Hepatocyte (in vitro differentiated cells): ENCODE measurements at regions not wholly inside any gene's neighbourhood (a gene's known extent, or its start where the extent isn't known, plus 50 kb on each side); places are given as distances from the start of the nearest gene placed in this dataset.

Experiments used
- DNase-seq: peaks from one replicate; pipeline ENCODE4 v3.0.0-alpha.2; 2016; ENCODE audit warnings: low spot score
- H2AFZ ChIP-seq: fragments of 200-600 bp; sonication (generic); 2 replicates; pipeline ENCODE4 v1.6.0; 2016; ENCODE audit warnings: antibody characterized with exemption, mild to moderate bottlenecking
- H3K27ac ChIP-seq: fragments of 200-600 bp; sonication (generic); 2 replicates; pipeline ENCODE4 v1.5.1; 2016; ENCODE audit warnings: mild to moderate bottlenecking
- H3K27me3 ChIP-seq: fragments of 200-600 bp; sonication (generic); 2 replicates; pipeline ENCODE4 v1.6.1; 2016
- H3K36me3 ChIP-seq: fragments of 200-600 bp; sonication (generic); replicated peaks from 2 replicates; pipeline ENCODE4 v1.5.1; 2016; ENCODE audit warnings: low read depth; ENCODE audit not compliant: insufficient read depth
- H3K4me1 ChIP-seq: fragments of 200-600 bp; sonication (generic); 2 replicates; pipeline ENCODE4 v1.5.1; 2016; ENCODE audit warnings: mild to moderate bottlenecking, moderate library complexity; ENCODE audit not compliant: insufficient read depth
- H3K4me2 ChIP-seq: fragments of 200-600 bp; sonication (generic); 2 replicates; pipeline ENCODE4 v1.6.0; 2016
- H3K4me3 ChIP-seq: fragments of 200-600 bp; sonication (generic); 2 replicates; pipeline ENCODE4 v1.5.1; 2016; ENCODE audit warnings: mild to moderate bottlenecking
- H3K79me2 ChIP-seq: fragments of 200-600 bp; sonication (generic); 2 replicates; pipeline ENCODE4 v1.6.0; 2017; ENCODE audit warnings: mild to moderate bottlenecking
- H3K9me2 ChIP-seq: fragments of 200-600 bp; sonication (generic); replicated peaks from 2 replicates; pipeline ENCODE4 v1.6.0; 2017; ENCODE audit warnings: mild to moderate bottlenecking; ENCODE audit not compliant: insufficient read depth
- H3K9me3 ChIP-seq: fragments of 200-600 bp; sonication (generic); 2 replicates; pipeline ENCODE4 v1.5.1; 2016; ENCODE audit warnings: low read depth, mild to moderate bottlenecking
- H4K20me1 ChIP-seq: fragments of 200-600 bp; sonication (generic); 2 replicates; pipeline ENCODE4 v1.6.0; 2016; ENCODE audit warnings: mild to moderate bottlenecking; ENCODE audit not compliant: insufficient read depth, poor library complexity, severe bottlenecking
- EZH2 ChIP-seq: fragments of 200-600 bp; sonication (generic); IDR thresholded peaks from 2 replicates; pipeline ENCODE4 v1.6.1; 2016; ENCODE audit warnings: antibody characterized with exemption, mild to moderate bottlenecking, borderline replicate concordance
- EZH2phosphoT487 ChIP-seq: fragments of 200-600 bp; sonication (generic); IDR thresholded peaks from one replicate; pipeline ENCODE4 v1.6.1; 2018; ENCODE audit warnings: antibody characterized with exemption, mild to moderate bottlenecking, low read depth, moderate library complexity; ENCODE audit not compliant: unreplicated experiment, severe bottlenecking
- WGBS: methylation state at CpG from one replicate; pipeline ENCODE4 v1.1.6; 2016; ENCODE audit warnings: low lambda C conversion rate; ENCODE audit errors: missing lambda C conversion rate; 5-methylcytosine and 5-hydroxymethylcytosine counted together
- TF ChIP-seq, protein P1 (sequence below): fragments of 200-600 bp; sonication (generic); IDR thresholded peaks from 2 replicates; pipeline ENCODE4 v1.5.1; 2016; ENCODE audit warnings: antibody characterized with exemption, mild to moderate bottlenecking; ENCODE audit not compliant: poor library complexity

DNA sequence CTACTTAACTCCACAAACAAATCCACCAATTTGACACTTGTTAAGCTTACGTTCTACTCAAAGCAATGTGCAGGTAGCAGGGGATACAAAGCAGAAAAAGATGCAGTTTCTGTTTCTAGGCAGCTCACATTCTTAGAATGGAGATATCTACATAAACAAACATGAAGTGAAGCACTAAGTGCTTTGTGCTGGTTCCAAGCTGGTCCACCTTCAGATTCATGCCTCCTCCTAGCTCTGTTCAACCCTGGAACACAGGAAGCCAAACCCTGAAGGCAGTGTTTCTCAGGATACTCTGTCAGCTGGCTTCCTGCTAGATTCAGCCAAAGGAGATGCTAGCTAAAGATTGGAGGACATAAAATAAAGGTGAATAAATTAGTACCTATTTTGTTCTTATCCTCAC is 55.3 kb upstream of the NOL4 start:
- 70% methylated on average over 1 of the region's 1 CpG for WGBS
- Histone ChIP-seq H3K27me3 (no peaks in the 10 kb centered on the region), H3K9me3 (no peaks in the 10 kb centered on the region), H3K4me2 (no peak overlapping the region), H3K4me3 (no peak overlapping the region), H3K36me3 (no peaks in the 10 kb centered on the region), H2AFZ (no peak overlapping the region), H3K9me2 (no peaks in the 10 kb centered on the region), H3K27ac (no peak overlapping the region), H3K4me1 (no peaks in the 10 kb centered on the region), H3K79me2 (no peaks in the 10 kb centered on the region), H4K20me1 (no peaks in the 10 kb centered on the region)
- DNase-seq: no peak
- TF ChIP-seq EZH2phosphoT487 (no peak), EZH2 (no peak)
- TF ChIP-seq, protein P1, sequence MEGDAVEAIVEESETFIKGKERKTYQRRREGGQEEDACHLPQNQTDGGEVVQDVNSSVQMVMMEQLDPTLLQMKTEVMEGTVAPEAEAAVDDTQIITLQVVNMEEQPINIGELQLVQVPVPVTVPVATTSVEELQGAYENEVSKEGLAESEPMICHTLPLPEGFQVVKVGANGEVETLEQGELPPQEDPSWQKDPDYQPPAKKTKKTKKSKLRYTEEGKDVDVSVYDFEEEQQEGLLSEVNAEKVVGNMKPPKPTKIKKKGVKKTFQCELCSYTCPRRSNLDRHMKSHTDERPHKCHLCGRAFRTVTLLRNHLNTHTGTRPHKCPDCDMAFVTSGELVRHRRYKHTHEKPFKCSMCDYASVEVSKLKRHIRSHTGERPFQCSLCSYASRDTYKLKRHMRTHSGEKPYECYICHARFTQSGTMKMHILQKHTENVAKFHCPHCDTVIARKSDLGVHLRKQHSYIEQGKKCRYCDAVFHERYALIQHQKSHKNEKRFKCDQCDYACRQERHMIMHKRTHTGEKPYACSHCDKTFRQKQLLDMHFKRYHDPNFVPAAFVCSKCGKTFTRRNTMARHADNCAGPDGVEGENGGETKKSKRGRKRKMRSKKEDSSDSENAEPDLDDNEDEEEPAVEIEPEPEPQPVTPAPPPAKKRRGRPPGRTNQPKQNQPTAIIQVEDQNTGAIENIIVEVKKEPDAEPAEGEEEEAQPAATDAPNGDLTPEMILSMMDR: no peak

DNA sequence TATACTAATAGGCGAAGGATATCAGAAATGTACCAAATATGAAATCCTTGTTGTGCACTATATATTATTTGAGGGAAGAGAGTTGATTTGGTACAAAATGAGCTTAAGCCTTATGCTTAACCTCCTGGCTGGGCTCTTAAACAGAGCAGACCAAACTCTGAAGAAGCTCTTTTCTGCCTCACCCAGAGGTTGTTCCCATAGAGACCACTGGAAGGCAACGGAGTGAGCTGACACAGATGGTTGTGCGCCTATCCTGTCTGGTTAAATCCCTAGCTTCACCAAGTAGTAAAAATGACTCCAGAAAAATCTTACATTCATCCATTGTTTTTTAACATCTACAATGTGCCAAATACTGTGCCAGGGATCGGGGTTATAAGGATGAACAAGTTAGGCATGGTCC is 55.9 kb upstream of the NOL4 start:
- H3K36me3 ChIP-seq: no peaks in the 10 kb centered on the region
- TF ChIP-seq, protein P1: no peak
- no peak for TF ChIP-seq EZH2phosphoT487
- no peak for TF ChIP-seq EZH2
- H2AFZ ChIP-seq: no peak overlapping the region
- no peaks in the 10 kb centered on the region for H4K20me1 ChIP-seq
- H3K4me1 ChIP-seq: no peaks in the 10 kb centered on the region
- no peak overlapping the region for H3K4me3 ChIP-seq
- no peaks in the 10 kb centered on the region for H3K27me3 ChIP-seq
- H3K4me2 ChIP-seq: no peak overlapping the region
- DNase-seq: no peak
- 86% methylated on average over 4 of the region's 4 CpGs for WGBS
- no peaks in the 10 kb centered on the region for H3K9me3 ChIP-seq
- H3K9me2 ChIP-seq: no peaks in the 10 kb centered on the region
- no peaks in the 10 kb centered on the region for H3K79me2 ChIP-seq
- H3K27ac ChIP-seq: no peak overlapping the region

DNA sequence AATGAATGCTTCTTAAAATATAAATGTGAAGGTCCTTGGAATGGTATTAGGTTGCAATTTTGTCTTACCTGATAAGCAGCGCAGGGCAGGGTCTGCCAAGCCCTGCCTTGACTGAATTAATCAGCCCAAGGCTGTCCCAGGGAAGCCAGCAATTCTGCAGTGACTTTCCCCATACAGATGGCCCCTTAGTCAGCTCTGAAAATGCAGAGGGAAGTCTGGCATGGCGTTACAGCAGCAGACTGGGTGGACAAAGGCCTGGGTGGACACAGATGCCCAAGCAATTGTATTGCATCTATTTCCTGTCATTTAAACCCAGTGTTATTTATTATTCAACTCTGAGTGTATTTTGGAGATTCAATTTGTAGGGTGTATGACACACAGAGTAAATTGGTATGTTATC is 56.6 kb upstream of the NOL4 start:
- H3K9me2 ChIP-seq: no peaks in the 10 kb centered on the region
- H2AFZ ChIP-seq: no peak overlapping the region
- H3K79me2 ChIP-seq: no peaks in the 10 kb centered on the region
- no peak overlapping the region for H3K27ac ChIP-seq
- H3K27me3 ChIP-seq: no peaks in the 10 kb centered on the region
- no peaks in the 10 kb centered on the region for H3K36me3 ChIP-seq
- H3K4me1 ChIP-seq: no peaks in the 10 kb centered on the region
- WGBS: 80% methylated on average over 2 of the region's 2 CpGs
- no peak overlapping the region for H3K4me2 ChIP-seq
- no peak for DNase-seq
- TF ChIP-seq EZH2 (no peak), EZH2phosphoT487 (no peak)
- TF ChIP-seq, protein P1: no peak
- H4K20me1 ChIP-seq: no peaks in the 10 kb centered on the region
- H3K9me3 ChIP-seq: no peaks in the 10 kb centered on the region
- no peak overlapping the region for H3K4me3 ChIP-seq

DNA sequence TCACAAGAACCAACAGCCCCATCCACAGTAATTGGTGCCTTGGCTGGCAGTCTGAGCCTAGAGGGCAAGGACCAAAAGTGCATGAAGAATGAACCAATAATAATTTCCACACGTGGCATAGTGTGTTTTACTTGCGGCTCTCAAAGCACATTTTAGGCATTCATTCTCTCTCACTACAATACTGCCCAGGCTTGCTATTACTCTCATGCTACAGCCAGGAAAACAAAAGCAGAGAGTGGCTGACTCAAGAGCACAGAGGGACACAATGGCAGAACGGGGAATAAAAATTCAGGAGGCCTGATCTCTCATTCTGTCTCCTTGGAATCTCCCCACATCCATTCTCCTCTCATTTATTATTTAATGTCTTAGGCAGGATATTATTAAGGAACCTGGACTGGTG is 57.0 kb upstream of the NOL4 start:
- H2AFZ ChIP-seq: no peak overlapping the region
- H3K27me3 ChIP-seq: no peaks in the 10 kb centered on the region
- H3K79me2 ChIP-seq: no peaks in the 10 kb centered on the region
- no peak for DNase-seq
- no peaks in the 10 kb centered on the region for H3K9me3 ChIP-seq
- H3K4me3 ChIP-seq: no peak overlapping the region
- no peaks in the 10 kb centered on the region for H3K4me1 ChIP-seq
- H4K20me1 ChIP-seq: no peaks in the 10 kb centered on the region
- TF ChIP-seq, protein P1: no peak
- no peak for TF ChIP-seq EZH2phosphoT487
- TF ChIP-seq EZH2: no peak
- no peaks in the 10 kb centered on the region for H3K9me2 ChIP-seq
- H3K36me3 ChIP-seq: no peaks in the 10 kb centered on the region
- no peak overlapping the region for H3K27ac ChIP-seq
- WGBS: 83% methylated on average over 3 of the region's 3 CpGs
- no peak overlapping the region for H3K4me2 ChIP-seq
